ENCODE measurements at regions not wholly inside any gene's neighbourhood (a gene's known extent, or its start where the extent isn't known, plus 50 kb on each side); places are given as distances from the start of the nearest gene placed in this dataset.

- intact Hi-C loops (cut with micrococcal nuclease; ENCODE audit: unreplicated experiment) (no loop called here), in situ Hi-C loops (cut with MboI) (no loop called here)
- no peaks in the 10 kb centered on the region for H3K36me3 ChIP-seq (ENCODE audit: control insufficient read depth in 2 of 2, insufficient read depth in 2 of 2, low read length in 1 of 2)
- ChIA-PET CTCF (no interaction called here), RAD21 (ENCODE audit: unreplicated experiment) (no interaction called here), POLR2A (no interaction called here), SMC1A (ENCODE audit: uncharacterized antibody, unreplicated experiment) (no interaction called here)
- H3K4me2 ChIP-seq (ENCODE audit: control insufficient read depth, insufficient read depth): no peak overlapping the region
- no peaks in the 10 kb centered on the region for H4K20me1 ChIP-seq (ENCODE audit: control insufficient read depth, insufficient read depth)
- WGBS (ENCODE audit: insufficient coverage, insufficient replicate concordance, low lambda C conversion rate, missing lambda C conversion rate): 0% methylated on average over 2 of the region's 2 CpGs
- no peak overlapping the region for H2AFZ ChIP-seq (ENCODE audit: control insufficient read depth, low read depth, low read length)
- H3K4me3 ChIP-seq: no peak overlapping the region
- no peak for DNase-seq (ENCODE audit: low read depth, low spot score)
- no peak overlapping the region for H3K9ac ChIP-seq (ENCODE audit: control insufficient read depth, insufficient read depth, low read length)
- TF ChIP-seq ZNF274 (IDR thresholded peaks at IDR 0.05; ENCODE audit: insufficient read depth, insufficient read length): no peak
- no peak for TF ChIP-seq PAX8 (IDR thresholded peaks at IDR 0.05)
- no peak for TF ChIP-seq ZNF622 (IDR thresholded peaks at IDR 0.05)
- no peak for TF ChIP-seq USF1 (IDR thresholded peaks at IDR 0.05; ENCODE audit: borderline replicate concordance, extremely low read length, insufficient read depth, low read depth, low read length)
- no peak for TF ChIP-seq GATAD2B (conservative IDR thresholded peaks at IDR 0.05; ENCODE audit: low read depth)
- no peak for TF ChIP-seq POU2F2 (IDR thresholded peaks at IDR 0.05; ENCODE audit: borderline replicate concordance, low read depth, low read length)
- TF ChIP-seq MEF2A (IDR thresholded peaks at IDR 0.05; ENCODE audit: insufficient read depth, low read depth, low read length): no peak
- H3K9me3 ChIP-seq (replicated peaks; ENCODE audit: control insufficient read depth, insufficient read depth, low read length): no peaks in the 10 kb centered on the region
- no peak overlapping the region for H3K27ac ChIP-seq (ENCODE audit: control insufficient read depth, insufficient read depth)
- no TSS peak for BruUV-seq (replicated peaks)
- H3K4me1 ChIP-seq (ENCODE audit: control insufficient read depth, insufficient read depth, low read length): no peaks in the 10 kb centered on the region
- H3K27me3 ChIP-seq (replicated peaks in 1 of 2; ENCODE audit: control insufficient read depth in 2 of 2, insufficient read depth in 2 of 2, low read length in 1 of 2): no peaks in the 10 kb centered on the region
- H3K79me2 ChIP-seq (ENCODE audit: control insufficient read depth, insufficient read depth, low read length): no peaks in the 10 kb centered on the region
- no peak for ATAC-seq
- FAIRE-seq: no peak
Observed at GRCh38 chr7:84291756-84292155, 97.2 kb upstream of the SEMA3A start.

GRCh38 chr7:84283798-84284197, 89.2 kb upstream of the SEMA3A start:
- CTCF ChIA-PET: interaction anchor here (0.6 kb wide), 1 partner anchor 13 kb away, joined by 3 read pairs; no protein-coding TSS in a partner anchor
- TF ChIP-seq EGR1 (IDR thresholded peaks at IDR 0.05; ENCODE audit: borderline replicate concordance in 1 of 2, low read depth in 2 of 2, low read length in 2 of 2) (no peak), RELB (IDR thresholded peaks at IDR 0.05; ENCODE audit: low read depth) (no peak), CHD1 (IDR thresholded peaks at IDR 0.05; ENCODE audit: low read depth, low read length) (no peak), BCLAF1 (IDR thresholded peaks at IDR 0.05) (no peak), TCF3 (IDR thresholded peaks at IDR 0.05; ENCODE audit: borderline replicate concordance, insufficient read depth, low read depth, low read length) (no peak), POLR2AphosphoS5 (IDR thresholded peaks at IDR 0.05; ENCODE audit: low read length) (no peak), TCF7 (IDR thresholded peaks at IDR 0.05; ENCODE audit: borderline replicate concordance) (no peak), NBN (IDR thresholded peaks at IDR 0.05) (no peak)

More at GRCh38 chr7:84283798-84284197, 89.2 kb upstream of the SEMA3A start:
- DNase-seq (ENCODE audit: low read depth, low spot score): no peak
- H4K20me1 ChIP-seq (ENCODE audit: control insufficient read depth, insufficient read depth): no peaks in the 10 kb centered on the region
- no peak overlapping the region for H2AFZ ChIP-seq (ENCODE audit: control insufficient read depth, low read depth, low read length)
- no peak overlapping the region for H3K9ac ChIP-seq (ENCODE audit: control insufficient read depth, insufficient read depth, low read length)
- WGBS (ENCODE audit: insufficient coverage, insufficient replicate concordance, low lambda C conversion rate, missing lambda C conversion rate): 30% methylated on average over 2 of the region's 2 CpGs
- POLR2A ChIA-PET: no interaction called here
- FAIRE-seq: no peak
- no TSS peak for BruUV-seq (replicated peaks)
- no peaks in the 10 kb centered on the region for H3K36me3 ChIP-seq (ENCODE audit: control insufficient read depth in 2 of 2, insufficient read depth in 2 of 2, low read length in 1 of 2)
- no peaks in the 10 kb centered on the region for H3K4me1 ChIP-seq (ENCODE audit: control insufficient read depth, insufficient read depth, low read length)
- H3K79me2 ChIP-seq (ENCODE audit: control insufficient read depth, insufficient read depth, low read length): no peaks in the 10 kb centered on the region
- H3K4me3 ChIP-seq: no peak overlapping the region
- no peaks in the 10 kb centered on the region for H3K9me3 ChIP-seq (replicated peaks; ENCODE audit: control insufficient read depth, insufficient read depth, low read length)
- H3K27ac ChIP-seq (ENCODE audit: control insufficient read depth, insufficient read depth): no peak overlapping the region
- in situ Hi-C loops (cut with MboI) (no loop called here), intact Hi-C loops (cut with micrococcal nuclease; ENCODE audit: unreplicated experiment) (no loop called here)
- no peak for ATAC-seq
- H3K4me2 ChIP-seq (ENCODE audit: control insufficient read depth, insufficient read depth): no peak overlapping the region
- H3K27me3 ChIP-seq (replicated peaks in 1 of 2; ENCODE audit: control insufficient read depth in 2 of 2, insufficient read depth in 2 of 2, low read length in 1 of 2): no peaks in the 10 kb centered on the region
- SMC1A ChIA-PET (ENCODE audit: uncharacterized antibody, unreplicated experiment): no interaction called here
- RAD21 ChIA-PET (ENCODE audit: unreplicated experiment): no interaction called here

Data from GM12878 (cell line).